OCI-LY1 (cell line): ENCODE measurements at regions not wholly inside any gene's neighbourhood (a gene's known extent, or its start where the extent isn't known, plus 50 kb on each side); places are given as distances from the start of the nearest gene placed in this dataset.

Source experiments
- H2AFZ ChIP-seq: fragments of 200-600 bp; sonication (generic), shearing (Covaris generic); 2 replicates; pipeline ENCODE4 v1.6.0; 2014; ENCODE audit warnings: antibody characterized with exemption, mild to moderate bottlenecking, low read length
- H3F3A ChIP-seq: fragments of 200-600 bp; sonication (generic), shearing (Covaris generic); 2 replicates; pipeline ENCODE4 v1.6.0; 2014; ENCODE audit warnings: mild to moderate bottlenecking, antibody characterized with exemption, low read length, moderate library complexity; ENCODE audit not compliant: insufficient read depth
- H3K27ac ChIP-seq: fragments of 200-600 bp; sonication (generic); 2 replicates; pipeline ENCODE4 v1.5.1; 2014; ENCODE audit warnings: low read length, mixed run types, mild to moderate bottlenecking, low read depth; ENCODE audit not compliant: poor library complexity, severe bottlenecking
- H3K27me3 ChIP-seq: fragments of 200-600 bp; sonication (generic); 2 replicates; pipeline ENCODE4 v1.6.0; 2014; ENCODE audit warnings: antibody characterized with exemption, mild to moderate bottlenecking, low read length, moderate library complexity; ENCODE audit not compliant: insufficient read depth
- H3K36me3 ChIP-seq: fragments of 200-600 bp; sonication (generic); 2 replicates; pipeline ENCODE4 v1.6.1; 2014; ENCODE audit warnings: mild to moderate bottlenecking, antibody characterized with exemption, low read length, moderate library complexity, mixed read lengths; ENCODE audit not compliant: insufficient read depth
- H3K4me1 ChIP-seq: fragments of 200-600 bp; sonication (generic); 2 replicates; pipeline ENCODE4 v1.5.1; 2014; ENCODE audit warnings: mild to moderate bottlenecking, low read length, moderate library complexity; ENCODE audit not compliant: insufficient read depth, severe bottlenecking
- H3K4me2 ChIP-seq: fragments of 200-600 bp; sonication (generic), shearing (Covaris generic); 2 replicates; pipeline ENCODE4 v1.6.1; 2014; ENCODE audit warnings: low read length
- H3K4me3 ChIP-seq: fragments of 200-600 bp; sonication (generic); 2 replicates; pipeline ENCODE4 v1.5.1; 2014; ENCODE audit warnings: low read length, low read depth, mild to moderate bottlenecking, mixed read lengths; ENCODE audit not compliant: poor library complexity, severe bottlenecking
- H3K79me2 ChIP-seq: fragments of 200-600 bp; shearing (Covaris generic); 2 replicates; pipeline ENCODE4 v1.6.1; 2016; ENCODE audit warnings: mixed run types, low read length, mixed read lengths; ENCODE audit not compliant: insufficient read depth
- H3K9ac ChIP-seq: fragments of 200-600 bp; sonication (generic), shearing (Covaris generic); 2 replicates; pipeline ENCODE4 v1.6.1; 2014; ENCODE audit warnings: mild to moderate bottlenecking, low read length, mixed read lengths
- H3K9me2 ChIP-seq: fragments of 200-600 bp; sonication (generic), shearing (Covaris generic); 2 replicates; pipeline ENCODE4 v1.6.1; 2014; ENCODE audit warnings: low read depth, mild to moderate bottlenecking, low read length, mixed read lengths
- H3K9me3 ChIP-seq: fragments of 200-600 bp; shearing (Covaris generic); 2 replicates; pipeline ENCODE4 v1.6.1; 2014; ENCODE audit warnings: low read length, mixed read lengths
- H4K20me1 ChIP-seq: fragments of 200-600 bp; sonication (generic), shearing (Covaris generic); 2 replicates; pipeline ENCODE4 v1.6.0; 2016; ENCODE audit warnings: mild to moderate bottlenecking, low read length; ENCODE audit not compliant: insufficient read depth
- CTCF ChIP-seq: fragments of 200-600 bp; sonication (generic), shearing (Covaris generic); IDR thresholded peaks from 2 replicates; pipeline ENCODE4 v1.5.1; 2017; ENCODE audit warnings: mild to moderate bottlenecking, antibody characterized with exemption, low read length, moderate library complexity, mixed read lengths
- EZH2 ChIP-seq: fragments of 200-600 bp; sonication (generic), shearing (Covaris generic); IDR thresholded peaks from 2 replicates; pipeline ENCODE4 v1.8.0; 2017; ENCODE audit warnings: borderline replicate concordance, mixed run types, mild to moderate bottlenecking, antibody characterized with exemption, low read length, moderate library complexity, mixed read lengths

- Histone ChIP-seq H3F3A (no peaks in the 10 kb centered on the region), H2AFZ (no peak overlapping the region), H3K36me3 (no peaks in the 10 kb centered on the region), H3K9ac (no peak overlapping the region), H3K79me2 (no peaks in the 10 kb centered on the region), H3K4me3 (no peak overlapping the region), H3K4me2 (no peak overlapping the region), H3K27me3 (no peaks in the 10 kb centered on the region), H3K4me1 (no peaks in the 10 kb centered on the region), H4K20me1 (no peaks in the 10 kb centered on the region), H3K27ac (no peak overlapping the region), H3K9me2 (no peaks in the 10 kb centered on the region), H3K9me3 (no peaks in the 10 kb centered on the region)
- no peak for TF ChIP-seq EZH2
- no peak for TF ChIP-seq CTCF
Observed at GRCh38 chr10:88110822-88111221, 247.4 kb downstream of the PTEN start.

DNA sequence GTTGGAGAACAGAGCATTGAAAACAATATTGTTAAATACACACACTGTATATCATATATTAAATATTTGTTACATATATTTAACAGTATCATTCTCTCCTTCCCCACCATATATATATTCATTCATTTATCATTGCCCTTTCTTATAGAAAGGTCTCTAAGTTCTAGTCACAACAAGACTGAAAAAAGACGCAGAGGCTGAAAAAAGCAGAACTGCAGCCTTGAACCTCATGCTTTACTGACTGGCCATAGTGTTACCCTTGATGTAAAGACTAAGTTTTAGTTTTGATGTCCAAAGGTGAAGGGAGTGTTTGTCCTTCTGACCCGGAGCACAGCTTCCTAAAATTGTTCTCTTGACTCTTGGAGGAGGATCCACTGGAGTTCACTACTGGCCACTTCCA is 247.9 kb downstream of the PTEN start:
- TF ChIP-seq EZH2 (no peak), CTCF (no peak)
- no peaks in the 10 kb centered on the region for H3K27me3 ChIP-seq
- H3K79me2 ChIP-seq = no peaks in the 10 kb centered on the region
- no peak overlapping the region for H3K4me2 ChIP-seq
- H3K9me2 ChIP-seq = no peaks in the 10 kb centered on the region
- H2AFZ ChIP-seq = no peak overlapping the region
- H3K4me1 ChIP-seq = no peaks in the 10 kb centered on the region
- H3F3A ChIP-seq = no peaks in the 10 kb centered on the region
- no peak overlapping the region for H3K4me3 ChIP-seq
- no peak overlapping the region for H3K9ac ChIP-seq
- H3K9me3 ChIP-seq = no peaks in the 10 kb centered on the region
- no peak overlapping the region for H3K27ac ChIP-seq
- no peaks in the 10 kb centered on the region for H3K36me3 ChIP-seq
- no peaks in the 10 kb centered on the region for H4K20me1 ChIP-seq

DNA sequence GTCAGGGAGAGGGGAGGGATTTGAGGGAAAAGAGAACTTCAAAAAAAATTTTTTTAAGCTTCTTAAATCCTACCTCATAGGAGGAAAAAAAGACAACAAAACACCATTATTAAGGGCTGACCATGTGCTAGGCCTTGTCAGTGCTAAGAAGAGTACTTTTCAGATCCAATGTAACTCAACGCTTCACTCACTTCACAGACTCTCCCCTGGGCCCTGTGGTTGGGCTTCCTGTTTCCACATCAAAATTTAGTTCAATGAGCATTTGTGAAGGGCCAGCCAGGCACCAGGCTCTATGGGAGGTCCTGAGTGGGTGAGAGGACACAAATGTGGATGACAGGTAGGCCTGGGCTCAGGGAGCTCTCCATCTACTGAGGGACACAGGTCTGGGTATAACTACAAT is 249.8 kb downstream of the PTEN start:
- Histone ChIP-seq H3K9me2 (no peaks in the 10 kb centered on the region), H3K36me3 (no peaks in the 10 kb centered on the region), H3K27ac (no peak overlapping the region), H2AFZ (no peak overlapping the region), H4K20me1 (no peaks in the 10 kb centered on the region), H3K4me3 (no peak overlapping the region), H3K4me1 (no peaks in the 10 kb centered on the region), H3K4me2 (no peak overlapping the region), H3K9me3 (no peaks in the 10 kb centered on the region), H3F3A (no peaks in the 10 kb centered on the region), H3K27me3 (no peaks in the 10 kb centered on the region), H3K9ac (no peak overlapping the region), H3K79me2 (no peaks in the 10 kb centered on the region)
- TF ChIP-seq CTCF (no peak), EZH2 (no peak)
